ENCODE measurements at regions not wholly inside any gene's neighbourhood (a gene's known extent, or its start where the extent isn't known, plus 50 kb on each side); places are given as distances from the start of the nearest gene placed in this dataset.

DNA sequence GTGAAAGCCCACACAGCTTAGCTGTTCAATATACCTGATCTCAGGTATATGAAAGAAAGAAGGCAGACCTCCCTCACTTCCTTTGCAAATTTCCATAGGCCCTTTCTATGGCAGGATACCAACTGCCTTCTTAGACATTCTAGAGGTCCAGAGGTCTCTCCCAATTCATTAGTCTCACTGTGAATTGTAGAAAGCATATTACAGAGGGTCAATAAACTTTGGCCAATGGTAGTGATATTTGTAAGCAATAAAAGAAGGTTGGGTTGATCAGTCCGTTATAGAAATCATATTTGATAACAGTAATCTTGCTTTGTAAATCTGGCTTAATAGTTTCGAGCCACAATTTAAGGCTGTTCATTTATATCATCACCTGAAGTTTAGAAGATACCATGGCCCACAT is 50.7 kb upstream of the ATP8B1 start:
- H3K27ac ChIP-seq (ENCODE audit: low read length), result no peak overlapping the region
- H3K9me3 ChIP-seq (ENCODE audit: control insufficient read depth, low read length), result no peaks in the 10 kb centered on the region
- H3K4me1 ChIP-seq (ENCODE audit: control insufficient read depth, insufficient read depth, low read length), result no peaks in the 10 kb centered on the region
- H3K27me3 ChIP-seq (ENCODE audit: control insufficient read depth, insufficient read depth), result no peaks in the 10 kb centered on the region
- no peak overlapping the region for H3K4me3 ChIP-seq (ENCODE audit: low read length)
- DNase-seq, result no peak
- ATAC-seq, result no peak
- 93% methylated on average over 2 of the region's 2 CpGs for WGBS
- intact Hi-C loops (cut with DNase I), result no loop called here

DNA sequence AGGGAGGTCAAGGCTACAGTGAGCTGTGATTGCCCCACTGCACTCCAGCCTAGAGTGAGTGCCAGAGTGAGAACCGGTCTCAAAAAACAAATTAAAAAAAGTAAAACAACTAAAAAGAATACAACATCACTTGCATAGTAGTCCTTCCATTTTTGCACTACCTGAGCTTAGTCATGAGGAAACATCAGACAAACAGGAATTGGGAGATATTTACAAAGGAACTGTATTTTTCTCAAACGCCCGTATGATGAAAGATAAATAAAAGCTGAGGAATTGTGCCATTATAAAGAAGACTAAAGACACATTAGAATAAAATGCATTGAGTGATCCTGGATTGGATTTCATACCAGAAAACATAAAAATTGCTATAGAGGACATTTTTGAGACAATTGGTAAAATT is 50.0 kb upstream of the ATP8B1 start:
- intact Hi-C loops (cut with DNase I), result no loop called here
- DNase-seq (no peak), ATAC-seq (no peak)
- no peaks in the 10 kb centered on the region for H3K4me1 ChIP-seq (ENCODE audit: control insufficient read depth, insufficient read depth, low read length)
- WGBS, result 84% methylated on average over 3 of the region's 3 CpGs
- H3K27ac ChIP-seq (ENCODE audit: low read length), result no peak overlapping the region
- no peak overlapping the region for H3K4me3 ChIP-seq (ENCODE audit: low read length)
- H3K9me3 ChIP-seq (ENCODE audit: control insufficient read depth, low read length), result no peaks in the 10 kb centered on the region
- H3K27me3 ChIP-seq (ENCODE audit: control insufficient read depth, insufficient read depth), result no peaks in the 10 kb centered on the region
